GM18873 (cell line): ENCODE measurements at regions not wholly inside any gene's neighbourhood (a gene's known extent, or its start where the extent isn't known, plus 50 kb on each side); places are given as distances from the start of the nearest gene placed in this dataset.

Experiments used
- ATAC-seq: cut with Tn5 transposase; IDR thresholded peaks from one replicate; pipeline ENCODE4 v1.9.1; 2021; ENCODE audit warnings: mild to moderate bottlenecking, moderate library complexity, moderate number of reproducible peaks; ENCODE audit not compliant: unreplicated experiment, low FRiP score

- ATAC-seq = no peak
Observed at GRCh38 chr1:229948438-229948837, 118.6 kb upstream of the GALNT2 start.

GRCh38 chr1:229949500-229949899 is 117.5 kb upstream of the GALNT2 start:
- no peak for ATAC-seq

GRCh38 chr1:229950020-229950419 is 117.0 kb upstream of the GALNT2 start:
- no peak for ATAC-seq

GRCh38 chr1:229950908-229951307 is 116.1 kb upstream of the GALNT2 start:
- no peak for ATAC-seq

GRCh38 chr1:229951856-229952534 is 115.0 kb upstream of the GALNT2 start:
- no peak for ATAC-seq

GRCh38 chr1:229952670-229953520 is 114.1 kb upstream of the GALNT2 start:
- no peak for ATAC-seq

GRCh38 chr1:229953736-229954326 is 113.2 kb upstream of the GALNT2 start:
- no peak for ATAC-seq

- ATAC-seq = no peak
Observed at GRCh38 chr1:229964281-229964680, 102.8 kb upstream of the GALNT2 start.

GRCh38 chr1:229970714-229971113 is 96.3 kb upstream of the GALNT2 start:
- no peak for ATAC-seq

- no peak for ATAC-seq
Observed at GRCh38 chr1:229971141-229971540, 95.9 kb upstream of the GALNT2 start.

GRCh38 chr1:229972600-229973296 is 94.3 kb upstream of the GALNT2 start:
- no peak for ATAC-seq

- no peak for ATAC-seq
Observed at GRCh38 chr1:229973297-229973612, 93.8 kb upstream of the GALNT2 start.

- ATAC-seq = no peak
Observed at GRCh38 chr1:229975047-229975446, 92.0 kb upstream of the GALNT2 start.

GRCh38 chr1:229980009-229980408 is 87.0 kb upstream of the GALNT2 start:
- no peak for ATAC-seq

- ATAC-seq = no peak
Observed at GRCh38 chr1:229981736-229982135, 85.3 kb upstream of the GALNT2 start.

- no peak for ATAC-seq
Observed at GRCh38 chr1:229984310-229984991, 82.6 kb upstream of the GALNT2 start.

- ATAC-seq = no peak
Observed at GRCh38 chr1:229984992-229985612, 81.9 kb upstream of the GALNT2 start.

GRCh38 chr1:229985613-229986010 is 81.4 kb upstream of the GALNT2 start:
- ATAC-seq = no peak

GRCh38 chr1:229986737-229987337 is 80.2 kb upstream of the GALNT2 start:
- ATAC-seq = no peak

- ATAC-seq = no peak
Observed at GRCh38 chr1:229987953-229988352, 79.1 kb upstream of the GALNT2 start.
